NCI-H146 treated with DMSO at 0.1 percent for 48 hours (cell line): ENCODE measurements at regions not wholly inside any gene's neighbourhood (a gene's known extent, or its start where the extent isn't known, plus 50 kb on each side); places are given as distances from the start of the nearest gene placed in this dataset.

Source experiments
- DNase-seq: peaks from one replicate; lab custom pipeline; 2025; ENCODE audit not compliant: unreplicated experiment; lab: John Stamatoyannopoulos, UW

GRCh38 chr10:62625484-62625883, 179.0 kb upstream of the ADO start:
- peak; percentile 2 for DNase-seq

GRCh38 chr10:62626079-62626478, 178.4 kb upstream of the ADO start:
- no peak for DNase-seq

GRCh38 chr10:62626817-62627216, 177.7 kb upstream of the ADO start:
- no peak for DNase-seq

GRCh38 chr10:62627983-62628382, 176.5 kb upstream of the ADO start:
- no peak for DNase-seq

GRCh38 chr10:62631241-62631640, 173.3 kb upstream of the ADO start:
- no peak for DNase-seq

- DNase-seq = no peak
Measured at GRCh38 chr10:62632071-62632809, 172.3 kb upstream of the ADO start.

GRCh38 chr10:62633976-62634375, 170.5 kb upstream of the ADO start:
- no peak for DNase-seq

GRCh38 chr10:62634576-62634975, 169.9 kb upstream of the ADO start:
- no peak for DNase-seq

- DNase-seq = no peak
Measured at GRCh38 chr10:62635127-62635526, 169.4 kb upstream of the ADO start.

- no peak for DNase-seq
Measured at GRCh38 chr10:62636825-62637248, 167.7 kb upstream of the ADO start.

GRCh38 chr10:62637249-62638061, 167.1 kb upstream of the ADO start:
- no peak for DNase-seq

GRCh38 chr10:62638062-62638477, 166.4 kb upstream of the ADO start:
- no peak for DNase-seq

GRCh38 chr10:62639144-62639543, 165.4 kb upstream of the ADO start:
- no peak for DNase-seq

GRCh38 chr10:62640411-62640810, 164.1 kb upstream of the ADO start:
- DNase-seq = no peak

GRCh38 chr10:62643606-62644587, 160.6 kb upstream of the ADO start:
- DNase-seq = no peak

GRCh38 chr10:62647375-62648092, 157.0 kb upstream of the ADO start:
- no peak for DNase-seq

- no peak for DNase-seq
Measured at GRCh38 chr10:62648921-62649320, 155.6 kb upstream of the ADO start.

- DNase-seq = no peak
Measured at GRCh38 chr10:62650411-62650810, 154.1 kb upstream of the ADO start.

GRCh38 chr10:62651341-62651740, 153.2 kb upstream of the ADO start:
- no peak for DNase-seq

GRCh38 chr10:62652114-62652513, 152.4 kb upstream of the ADO start:
- no peak for DNase-seq

- no peak for DNase-seq
Measured at GRCh38 chr10:62652564-62652963, 152.0 kb upstream of the ADO start.
